Muscle layer of duodenum (tissue), 2 donors: ENCODE measurements at regions not wholly inside any gene's neighbourhood (a gene's known extent, or its start where the extent isn't known, plus 50 kb on each side); places are given as distances from the start of the nearest gene placed in this dataset.

ENCODE experiments used
- H3K27ac ChIP-seq: one replicate; pipeline ENCODE4 v1.7.0; 2013; ENCODE audit warnings: mild to moderate bottlenecking, low read length
- H3K27me3 ChIP-seq: one replicate; pipeline ENCODE4 v1.7.0; 2013; ENCODE audit warnings: low read depth, mild to moderate bottlenecking, control low read depth, low read length
- H3K36me3 ChIP-seq, 2 donors: one replicate each; pipeline ENCODE4 v1.7.0; 2013; ENCODE audit warnings: low read length in 2 of 2, control low read depth in 1 of 2, mild to moderate bottlenecking in 1 of 2; ENCODE audit not compliant: insufficient read depth in 2 of 2, control insufficient read depth in 1 of 2
- H3K4me1 ChIP-seq, 2 donors: one replicate each; pipeline ENCODE4 v1.7.0; 2013; ENCODE audit warnings: low read length in 2 of 2, mild to moderate bottlenecking in 2 of 2, control low read depth in 1 of 2, moderate library complexity in 1 of 2; ENCODE audit not compliant: insufficient read depth in 2 of 2, control insufficient read depth in 1 of 2
- H3K4me3 ChIP-seq, 2 donors: one replicate each; pipeline ENCODE4 v1.7.0; 2013; ENCODE audit warnings: low read length in 2 of 2, low read depth in 1 of 2, mild to moderate bottlenecking in 1 of 2
- H3K9me3 ChIP-seq, 2 donors: one replicate each; pipeline ENCODE4 v1.7.0; 2013; ENCODE audit warnings: low read length in 2 of 2, control low read depth in 1 of 2, mild to moderate bottlenecking in 1 of 2; ENCODE audit not compliant: control insufficient read depth in 1 of 2
- donor health status: healthy.

DNA sequence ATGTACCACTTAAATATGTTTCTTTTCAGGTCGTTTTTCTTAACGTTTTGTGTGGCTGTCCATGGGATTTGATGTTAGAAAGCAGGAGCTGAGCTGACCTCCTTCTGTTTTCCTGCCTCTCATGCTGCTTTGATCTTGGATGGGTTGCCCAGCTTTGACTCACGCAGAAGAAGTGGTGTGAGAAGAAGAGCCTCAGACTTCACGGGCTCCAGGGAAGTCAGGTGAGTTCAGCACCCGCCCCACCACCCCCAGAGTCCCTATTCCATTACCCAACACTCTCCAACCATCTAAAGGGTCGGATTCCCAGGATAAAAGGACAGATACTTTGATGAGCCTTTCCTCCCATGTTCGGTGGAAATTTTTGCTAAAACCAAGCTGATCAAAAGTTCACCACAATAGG, 373.4 kb downstream of the IRX2 start:
- Histone ChIP-seq H3K4me3 (no peak overlapping the region), H3K27ac (no peak overlapping the region), H3K4me1 (no peaks in the 10 kb centered on the region), H3K36me3 (no peaks in the 10 kb centered on the region), H3K9me3 (peaks cover 0 to 3% of the 10 kb centered on the region in 2 donors), H3K27me3 (no peaks in the 10 kb centered on the region)

DNA sequence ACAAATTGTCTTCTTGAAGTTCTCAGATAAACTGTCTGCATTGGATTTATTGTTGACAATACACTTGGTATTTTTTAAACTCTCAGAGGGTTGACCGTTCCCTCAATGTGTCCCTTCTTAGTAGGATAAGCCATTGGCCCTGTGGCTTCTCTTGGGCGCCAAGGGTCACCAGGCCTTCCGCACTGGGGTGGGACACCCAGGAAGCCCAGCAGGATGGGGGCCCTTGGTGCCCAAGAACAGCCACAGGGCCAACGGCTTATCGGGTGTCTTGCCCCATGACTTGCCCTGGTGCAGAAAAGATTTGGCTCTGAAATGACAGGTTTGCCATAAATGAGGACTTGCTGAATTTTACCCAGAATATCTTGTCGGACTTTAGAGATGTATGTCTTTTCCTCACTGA, 375.0 kb downstream of the IRX2 start:
- Histone ChIP-seq H3K36me3 (no peaks in the 10 kb centered on the region), H3K27me3 (no peaks in the 10 kb centered on the region), H3K9me3 (peaks cover 0 to 3% of the 10 kb centered on the region in 2 donors), H3K4me3 (no peak overlapping the region), H3K27ac (no peak overlapping the region), H3K4me1 (no peaks in the 10 kb centered on the region)

DNA sequence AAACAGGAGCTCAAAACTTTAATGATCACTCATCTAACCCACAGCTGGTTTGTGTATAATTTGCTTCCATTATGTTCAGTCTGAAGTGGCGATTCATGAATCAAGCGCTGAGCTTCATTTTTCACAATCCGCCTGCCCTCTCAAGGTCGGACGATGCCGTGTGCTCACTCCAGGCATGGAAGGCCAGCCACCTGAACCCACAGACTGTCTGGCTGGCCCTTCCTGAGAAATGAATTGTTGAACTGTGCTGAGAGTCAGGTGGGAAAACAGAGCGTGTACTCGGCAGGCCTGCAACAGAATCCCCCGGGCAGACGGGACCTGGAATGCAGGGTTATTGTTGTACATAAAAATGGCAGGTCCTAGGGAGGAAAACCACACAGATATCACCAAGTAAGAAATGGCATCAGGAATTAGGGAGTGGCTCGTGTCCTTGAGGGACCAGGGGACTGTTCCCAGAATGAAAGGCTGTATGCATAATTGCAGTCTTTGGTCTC, 375.7 kb downstream of the IRX2 start:
- Histone ChIP-seq H3K4me3 (no peak overlapping the region), H3K36me3 (no peaks in the 10 kb centered on the region), H3K4me1 (no peaks in the 10 kb centered on the region), H3K27ac (no peak overlapping the region), H3K9me3 (peaks cover 0 to 3% of the 10 kb centered on the region in 2 donors), H3K27me3 (no peaks in the 10 kb centered on the region)

DNA sequence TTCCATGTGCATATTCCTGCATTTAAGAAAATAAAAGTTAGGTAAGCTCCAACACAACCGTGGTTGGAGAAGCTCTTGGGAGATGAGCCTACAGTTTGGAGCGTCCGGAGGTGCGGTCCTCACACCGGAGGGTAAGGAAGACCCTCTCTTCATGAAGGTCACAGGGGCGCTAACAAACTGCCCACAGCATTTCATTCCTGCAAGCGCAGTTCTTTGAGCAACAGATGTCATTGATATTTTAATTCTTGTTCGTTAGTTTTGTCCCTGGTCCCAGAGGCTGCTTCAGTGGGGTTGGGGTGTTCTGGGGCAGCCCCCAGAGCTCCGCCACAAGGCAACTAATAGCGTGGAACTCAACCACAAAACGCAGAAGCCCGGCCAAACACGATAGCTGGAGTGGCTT, 376.2 kb downstream of the IRX2 start:
- Histone ChIP-seq H3K9me3 (no peaks in the 10 kb centered on the region), H3K36me3 (no peaks in the 10 kb centered on the region), H3K4me1 (no peaks in the 10 kb centered on the region), H3K27me3 (no peaks in the 10 kb centered on the region), H3K27ac (no peak overlapping the region), H3K4me3 (no peak overlapping the region)

DNA sequence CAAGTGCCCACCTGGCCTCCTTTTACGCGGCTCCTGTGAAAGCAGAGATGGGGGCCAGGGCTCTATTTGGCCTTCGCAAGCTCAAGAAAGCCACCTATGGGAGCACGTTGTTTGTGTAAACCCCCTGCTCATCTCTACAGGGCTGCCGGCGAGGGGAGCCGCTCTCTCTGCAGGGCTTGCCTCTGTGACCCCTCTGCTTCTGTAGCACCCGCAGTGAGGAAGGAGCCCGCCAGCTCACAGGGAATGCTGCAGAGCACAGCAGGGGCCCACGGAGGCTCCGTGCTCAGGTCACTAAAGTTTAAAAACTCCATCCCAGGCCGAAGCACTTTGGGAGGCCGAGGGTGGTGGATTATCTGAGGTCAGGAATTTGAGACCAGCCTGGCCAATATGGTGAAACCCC, 376.8 kb downstream of the IRX2 start:
- no peaks in the 10 kb centered on the region for H3K9me3 ChIP-seq
- H3K27me3 ChIP-seq: no peaks in the 10 kb centered on the region

DNA sequence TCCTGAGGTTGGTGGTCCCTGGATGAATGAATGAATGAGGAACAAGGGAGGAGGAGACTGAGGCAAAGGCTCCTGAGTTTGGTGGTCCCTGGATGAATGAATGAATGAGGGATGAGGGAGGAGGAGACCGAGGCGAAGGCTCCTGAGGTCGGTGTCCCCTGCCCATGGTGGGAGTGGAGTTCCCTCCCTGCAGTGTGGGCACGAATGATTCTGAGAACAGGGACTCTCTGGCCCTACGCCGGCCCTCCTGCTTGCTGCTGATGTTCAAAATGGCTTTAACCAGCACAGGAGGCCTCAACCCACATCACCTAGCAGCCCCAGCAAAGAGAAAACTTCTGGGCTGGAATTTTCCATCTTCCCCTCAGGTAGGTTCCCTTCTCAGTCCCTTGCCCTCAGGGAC, 377.8 kb downstream of the IRX2 start:
- Histone ChIP-seq H3K4me1 (no peaks in the 10 kb centered on the region), H3K4me3 (no peak overlapping the region), H3K36me3 (no peaks in the 10 kb centered on the region), H3K9me3 (no peaks in the 10 kb centered on the region), H3K27me3 (no peaks in the 10 kb centered on the region), H3K27ac (no peak overlapping the region)

More for the DNA sequence above, 376.8 kb downstream of the IRX2 start:
- no peaks in the 10 kb centered on the region for H3K36me3 ChIP-seq
- no peak overlapping the region for H3K4me3 ChIP-seq
- no peak overlapping the region for H3K27ac ChIP-seq
- no peaks in the 10 kb centered on the region for H3K4me1 ChIP-seq

DNA sequence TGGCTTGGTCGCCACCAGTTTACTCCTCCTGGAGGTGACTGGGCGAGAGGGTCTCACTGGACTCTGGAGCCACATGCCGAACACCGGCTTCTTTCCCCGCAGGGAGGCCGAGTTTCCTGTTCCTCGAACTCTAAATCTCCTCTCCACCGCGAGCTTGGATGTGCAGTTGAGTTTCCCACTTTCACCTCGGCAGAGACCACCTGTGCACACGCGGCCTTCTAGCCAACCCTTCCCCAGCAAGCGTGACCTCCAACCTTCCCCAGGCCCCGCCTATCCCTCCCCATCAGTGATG, 380.1 kb downstream of the IRX2 start:
- Histone ChIP-seq H3K27ac (no peak overlapping the region), H3K27me3 (no peaks in the 10 kb centered on the region), H3K4me1 (no peaks in the 10 kb centered on the region), H3K36me3 (no peaks in the 10 kb centered on the region), H3K9me3 (no peaks in the 10 kb centered on the region), H3K4me3 (no peak overlapping the region)

DNA sequence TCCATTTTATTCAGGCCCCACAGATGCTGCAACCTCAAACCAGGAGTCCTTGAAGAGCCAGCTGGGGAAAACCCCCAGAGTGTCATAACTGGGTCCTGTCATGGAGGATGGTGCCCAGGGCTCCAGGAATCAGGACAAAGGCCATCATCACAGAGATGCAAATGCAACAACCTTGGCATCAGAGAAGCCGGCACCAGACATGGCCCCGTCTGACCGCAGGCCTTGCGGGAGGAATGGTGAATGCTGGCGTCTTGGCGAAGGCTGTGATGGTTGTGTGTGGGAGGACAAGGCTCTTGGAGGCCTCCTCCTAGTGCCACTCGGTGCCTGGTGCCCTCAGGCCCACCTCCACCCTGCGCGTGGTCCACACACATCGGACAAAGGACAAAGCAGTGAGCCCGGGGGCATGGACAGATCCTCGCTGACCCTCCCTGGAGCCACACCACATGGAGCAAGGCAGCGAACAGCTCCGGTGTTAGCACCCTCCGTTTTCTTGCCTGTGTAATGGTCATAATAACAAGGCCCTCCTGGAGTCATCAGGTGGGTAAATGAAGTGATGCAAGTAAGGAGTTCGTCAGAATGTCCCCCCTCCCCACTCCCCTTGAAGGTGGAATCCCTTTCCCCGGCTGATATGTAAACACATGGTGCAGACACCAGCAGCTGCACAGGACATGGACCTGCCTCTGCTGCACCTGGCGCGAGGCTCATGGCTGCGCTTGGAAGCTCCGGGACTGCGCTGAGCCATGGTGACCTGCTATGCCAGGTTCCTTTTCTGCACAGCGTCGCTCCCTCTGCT, 380.7 kb downstream of the IRX2 start:
- Histone ChIP-seq H3K27ac (no peak overlapping the region), H3K27me3 (no peaks in the 10 kb centered on the region), H3K4me1 (no peaks in the 10 kb centered on the region), H3K9me3 (no peaks in the 10 kb centered on the region), H3K4me3 (no peak overlapping the region), H3K36me3 (no peaks in the 10 kb centered on the region)

DNA sequence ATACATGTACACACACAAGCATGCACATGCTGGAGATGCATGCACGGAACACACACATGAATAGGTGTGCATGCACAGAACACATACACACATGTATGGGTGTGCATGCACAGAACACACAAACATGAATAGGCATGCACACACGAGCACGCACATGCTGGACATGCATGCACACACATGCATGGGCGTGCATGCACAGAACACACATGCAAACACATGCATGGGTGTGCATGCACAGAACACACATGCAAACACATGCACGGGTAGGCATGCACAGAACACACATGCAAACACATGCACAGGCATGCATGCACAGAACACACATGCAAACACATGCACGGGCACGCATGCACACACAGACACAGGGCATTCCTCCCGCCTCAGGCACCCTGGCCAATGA, 382.3 kb downstream of the IRX2 start:
- no peaks in the 10 kb centered on the region for H3K4me1 ChIP-seq
- peaks cover 6 to 11% of the 10 kb centered on the region in 2 donors for H3K9me3 ChIP-seq
- no peaks in the 10 kb centered on the region for H3K27me3 ChIP-seq

DNA sequence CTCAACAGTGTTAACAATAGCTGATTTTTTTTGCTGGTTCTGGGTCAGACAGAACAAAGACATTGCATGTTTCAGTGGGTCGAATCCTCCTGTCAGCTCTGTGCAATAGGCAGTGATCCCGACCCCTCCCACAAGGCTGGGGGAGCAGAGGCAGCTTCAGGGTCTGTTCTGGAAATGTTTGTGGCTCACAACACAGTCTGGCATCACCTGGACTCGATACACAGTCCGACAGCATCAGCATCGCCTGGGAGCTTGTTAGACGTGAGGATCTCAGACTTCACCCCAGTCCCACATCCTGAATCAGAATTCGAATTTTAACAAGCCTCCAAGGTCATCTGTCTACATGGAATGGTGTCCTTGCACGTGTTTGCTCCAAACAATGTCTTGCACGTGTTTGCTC, 384.7 kb downstream of the IRX2 start:
- no peak overlapping the region for H3K4me3 ChIP-seq
- H3K4me1 ChIP-seq: no peaks in the 10 kb centered on the region
- H3K27ac ChIP-seq: no peak overlapping the region
- H3K9me3 ChIP-seq: peaks cover 11 to 15% of the 10 kb centered on the region in 2 donors
- no peaks in the 10 kb centered on the region for H3K27me3 ChIP-seq
- no peaks in the 10 kb centered on the region for H3K36me3 ChIP-seq

More for the DNA sequence above, 382.3 kb downstream of the IRX2 start:
- Histone ChIP-seq H3K4me3 (no peak overlapping the region), H3K36me3 (no peaks in the 10 kb centered on the region), H3K27ac (no peak overlapping the region)

DNA sequence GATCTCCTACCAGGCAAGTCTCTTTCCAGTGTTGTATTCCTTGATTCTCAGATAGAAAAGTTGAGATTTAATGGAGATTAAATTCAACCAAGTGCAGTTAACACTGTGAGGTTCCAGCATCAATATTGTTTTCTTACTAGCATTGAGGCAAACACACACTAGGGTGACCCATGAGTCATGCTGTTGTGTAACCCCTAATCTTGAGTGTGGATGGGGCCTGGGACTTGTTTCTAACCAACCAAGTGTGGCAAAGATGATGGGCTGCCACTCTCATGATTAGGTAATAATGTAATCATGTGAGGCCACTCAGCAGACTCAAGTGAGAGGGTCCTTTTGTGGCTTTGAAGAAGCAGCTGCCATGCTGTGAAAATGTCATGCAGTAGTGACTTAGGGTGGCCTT, 394.2 kb downstream of the IRX2 start:
- no peaks in the 10 kb centered on the region for H3K9me3 ChIP-seq
- H3K27me3 ChIP-seq: no peaks in the 10 kb centered on the region
- no peak overlapping the region for H3K4me3 ChIP-seq
- no peaks in the 10 kb centered on the region for H3K4me1 ChIP-seq
- H3K36me3 ChIP-seq: no peaks in the 10 kb centered on the region
- H3K27ac ChIP-seq: no peak overlapping the region

DNA sequence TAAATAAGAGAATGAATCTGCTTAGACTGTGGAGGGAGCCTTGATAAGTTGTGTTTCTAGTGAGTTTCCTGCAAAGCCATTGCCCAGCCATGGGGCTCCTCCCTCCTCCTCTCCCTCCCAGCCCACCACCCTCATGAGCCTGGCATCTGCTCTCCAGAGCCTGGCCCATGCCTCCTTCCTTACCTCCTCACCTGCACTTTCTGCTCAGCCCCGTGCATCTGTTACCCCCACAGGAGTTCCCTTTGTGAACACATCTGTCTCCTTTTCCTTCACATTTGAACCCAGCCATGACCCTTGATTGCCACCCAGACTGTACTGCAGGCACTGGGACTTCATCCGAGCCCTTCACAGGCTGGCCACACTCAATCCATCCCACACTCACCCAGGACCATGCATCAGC, 395.6 kb downstream of the IRX2 start:
- Histone ChIP-seq H3K4me1 (no peaks in the 10 kb centered on the region), H3K27me3 (no peaks in the 10 kb centered on the region), H3K4me3 (no peak overlapping the region), H3K27ac (no peak overlapping the region), H3K9me3 (peaks cover 0 to 6% of the 10 kb centered on the region in 2 donors), H3K36me3 (no peaks in the 10 kb centered on the region)
